IMR-90 (cell line): ENCODE measurements at regions not wholly inside any gene's neighbourhood (a gene's known extent, or its start where the extent isn't known, plus 50 kb on each side); places are given as distances from the start of the nearest gene placed in this dataset.

Source experiments
- ATAC-seq: fragments of 200-7000 bp; cut with Tn5 transposase; 2 replicates; pipeline ENCODE4 v1.9.1; 2020; ENCODE audit warnings: low read depth, mild to moderate bottlenecking, moderate library complexity
- BruUV-seq: library from RNA; stranded (reverse); fragments of 400-500 nt; replicated peaks from 2 replicates; lab custom pipeline; 2021; lab: Mats Ljungman, UMichigan
- CTCF ChIA-PET: fragments of 300-600 bp; formaldehyde crosslinking; extraction: SDS; loops from one replicate; lab custom pipeline; 2021; ENCODE audit warnings: antibody characterized with exemption; lab: Yijun Ruan, JAX
- POLR2A ChIA-PET: fragments of 300-600 bp; sonication (Branson Sonifier 250); formaldehyde crosslinking; loops from one replicate; lab custom pipeline; 2022; ENCODE audit warnings: antibody characterized with exemption; ENCODE audit not compliant: unreplicated experiment; lab: Charles Lee
- DNase-seq: peaks from one replicate; pipeline ENCODE4 v3.0.0; 2013
- H2AFZ ChIP-seq: replicated peaks from 2 replicates; pipeline ENCODE3; 2013; ENCODE audit warnings: low read length, mild to moderate bottlenecking; ENCODE audit not compliant: poor library complexity
- H2AK5ac ChIP-seq: 2 replicates; pipeline ENCODE4 v1.6.1; 2013; ENCODE audit warnings: low read depth, low read length, inconsistent platforms
- H2AK9ac ChIP-seq: replicated peaks from 2 replicates; pipeline ENCODE3; 2013; ENCODE audit warnings: mild to moderate bottlenecking, low read depth, low read length, moderate library complexity; ENCODE audit not compliant: poor library complexity
- H2BK120ac ChIP-seq: 2 replicates; pipeline ENCODE4 v1.6.1; 2013; ENCODE audit warnings: low read depth, low read length, inconsistent platforms
- H2BK15ac ChIP-seq: 3 replicates; pipeline ENCODE4 v1.6.1; 2013; ENCODE audit warnings: low read depth, low read length, inconsistent platforms
- H2BK20ac ChIP-seq: 2 replicates; pipeline ENCODE4 v1.6.1; 2013; ENCODE audit warnings: low read depth, mild to moderate bottlenecking, inconsistent platforms, low read length, moderate library complexity
- H2BK5ac ChIP-seq: 2 replicates; pipeline ENCODE4 v1.6.1; 2013; ENCODE audit warnings: mild to moderate bottlenecking, low read depth, low read length, inconsistent platforms; ENCODE audit not compliant: poor library complexity, severe bottlenecking
- H3K14ac ChIP-seq: replicated peaks from 2 replicates; pipeline ENCODE4 v1.6.1; 2013; ENCODE audit warnings: low read depth, low read length, inconsistent platforms
- H3K18ac ChIP-seq: 2 replicates; pipeline ENCODE4 v1.6.1; 2013; ENCODE audit warnings: low read depth, low read length, control low read depth
- H3K23ac ChIP-seq: 2 replicates; pipeline ENCODE4 v1.6.1; 2013; ENCODE audit warnings: low read depth, low read length, inconsistent platforms
- H3K27ac ChIP-seq: 2 replicates; pipeline ENCODE4 v1.5.1; 2013; ENCODE audit warnings: mild to moderate bottlenecking, control low read depth, low read length; ENCODE audit not compliant: insufficient read depth
- H3K27me3 ChIP-seq: 2 replicates; pipeline ENCODE4 v1.6.1; 2013; ENCODE audit warnings: low read length; ENCODE audit not compliant: control insufficient read depth, insufficient read depth
- H3K36me3 ChIP-seq: 2 replicates; pipeline ENCODE4 v1.6.1; 2013; ENCODE audit warnings: low read length, mixed read lengths; ENCODE audit not compliant: control insufficient read depth, insufficient read depth
- H3K4ac ChIP-seq: 2 replicates; pipeline ENCODE4 v1.6.1; 2013; ENCODE audit warnings: low read depth, low read length, inconsistent platforms
- H3K4me1 ChIP-seq: 2 replicates; pipeline ENCODE4 v1.6.1; 2013; ENCODE audit warnings: low read length, mixed read lengths; ENCODE audit not compliant: control insufficient read depth, insufficient read depth
- H3K4me2 ChIP-seq: 2 replicates; pipeline ENCODE4 v1.6.1; 2013; ENCODE audit warnings: low read depth, mild to moderate bottlenecking, control low read depth, low read length, moderate library complexity
- H3K4me3 ChIP-seq: 2 replicates; pipeline ENCODE4 v1.5.1; 2013; ENCODE audit warnings: low read depth, mild to moderate bottlenecking, control low read depth, low read length, moderate library complexity; ENCODE audit not compliant: insufficient read depth
- H3K56ac ChIP-seq: 2 replicates; pipeline ENCODE4 v1.6.1; 2013; ENCODE audit warnings: low read length, inconsistent platforms; ENCODE audit not compliant: insufficient read depth; ENCODE audit errors: extremely low read depth
- H3K79me1 ChIP-seq, 2 experiments: 2 replicates each; pipeline ENCODE4 v1.6.1; 2013; ENCODE audit warnings: low read length in 2 of 2, inconsistent platforms in 1 of 2, low read depth in 1 of 2
- H3K9ac ChIP-seq: 2 replicates; pipeline ENCODE4 v1.6.1; 2013; ENCODE audit warnings: low read depth, low read length, control low read depth
- H3K9me1 ChIP-seq: 2 replicates; pipeline ENCODE4 v1.6.1; 2013; ENCODE audit warnings: low read length, inconsistent platforms; ENCODE audit not compliant: insufficient read depth
- H3K9me3 ChIP-seq: 2 replicates; pipeline ENCODE4 v1.6.1; 2013; ENCODE audit warnings: low read length; ENCODE audit not compliant: control insufficient read depth, insufficient read depth
- H4K20me1 ChIP-seq: 2 replicates; pipeline ENCODE4 v1.6.1; 2013; ENCODE audit warnings: low read length, inconsistent platforms; ENCODE audit not compliant: insufficient read depth
- H4K5ac ChIP-seq: 2 replicates; pipeline ENCODE4 v1.6.1; 2013; ENCODE audit warnings: mild to moderate bottlenecking, low read depth, low read length, control low read depth
- H4K8ac ChIP-seq, 2 experiments: 2 replicates each; pipeline ENCODE4 v1.6.1; 2013; ENCODE audit warnings: low read depth in 2 of 2, low read length in 2 of 2, control low read depth in 1 of 2, inconsistent platforms in 1 of 2
- H4K91ac ChIP-seq: 2 replicates; pipeline ENCODE4 v1.6.1; 2013; ENCODE audit warnings: low read depth, low read length, inconsistent platforms; ENCODE audit not compliant: insufficient read depth
- MAFK ChIP-seq: IDR thresholded peaks from 2 replicates; pipeline ENCODE4 v1.6.1; 2012; ENCODE audit warnings: low read depth, low read length, improper control_type of control experiment
- RCOR1 ChIP-seq: IDR thresholded peaks from 2 replicates; pipeline ENCODE4 v1.6.1; 2012; ENCODE audit warnings: mild to moderate bottlenecking, low read length, improper control_type of control experiment; ENCODE audit not compliant: insufficient replicate concordance
- WGBS, 2 experiments: methylation state at CpG; one replicate each; pipeline versions ENCODE4 v1.1.5 to v1.1.7; 2013; ENCODE audit warnings: missing lambda C conversion rate in 2 of 2; ENCODE audit not compliant: insufficient read length in 1 of 2; ENCODE audit errors: extremely low coverage in 2 of 2; 5-methylcytosine and 5-hydroxymethylcytosine counted together
- dilution Hi-C: fragments of 300-500 bp; cut with HindIII; formaldehyde crosslinking; loops from one replicate; pipeline ENCODE4 v1.14.3; 2018; ENCODE audit warnings: low sequenced_read_pairs; ENCODE audit not compliant: unreplicated experiment
- in situ Hi-C: fragments of 300-500 bp; cut with MboI; formaldehyde crosslinking; loops from 3 replicates; pipeline ENCODE4 v1.14.3; 2019; ENCODE audit warnings: low sequenced_read_pairs, inconsistent platforms, mixed read lengths
- intact Hi-C: fragments of 100-400 bp; cut with micrococcal nuclease; formaldehyde crosslinking; loops from 2 replicates; pipeline ENCODE4 v1.10.0; 2022

GRCh38 chr21:27130154-27130553 is 163.3 kb upstream of the ADAMTS5 start:
- Histone ChIP-seq H4K8ac (no peak overlapping the region), H2BK15ac (no peak overlapping the region), H3K9me3 (no peaks in the 10 kb centered on the region; the same call in 1 of the 2 replicates), H4K5ac (no peak overlapping the region), H3K56ac (no peak overlapping the region), H3K4me3 (no peak overlapping the region), H3K27ac (no peak overlapping the region), H3K36me3 (no peaks in the 10 kb centered on the region), H3K27me3 (no peaks in the 10 kb centered on the region), H3K9ac (no peak overlapping the region), H3K18ac (no peak overlapping the region), H3K4me1 (peaks cover 4% of the 10 kb centered on the region; the same call in 1 of the 2 replicates), H3K79me1 (no peaks in the 10 kb centered on the region), H4K20me1 (no peaks in the 10 kb centered on the region), H3K23ac (no peak overlapping the region), H4K91ac (no peak overlapping the region), H2AFZ (no peak overlapping the region), H2BK120ac (no peak overlapping the region), H2AK9ac (no peak overlapping the region), H3K4me2 (no peak overlapping the region), H3K9me1 (no peaks in the 10 kb centered on the region), H3K4ac (no peak overlapping the region), H3K14ac (no peak overlapping the region), H2BK20ac (no peak overlapping the region), H2BK5ac (no peak overlapping the region), H2AK5ac (no peak overlapping the region)
- POLR2A ChIA-PET: no interaction called here
- DNase-seq: no peak
- BruUV-seq: no TSS peak
- intact Hi-C loops (no loop called here), dilution Hi-C loops (no loop called here), in situ Hi-C loops (no loop called here)
- WGBS, 2 experiments: no CpG with 5 or more reads among the region's 3 CpGs
- CTCF ChIA-PET: interaction anchor here (0.5 kb wide), 1 partner anchor 65 kb away, joined by 4 read pairs; no protein-coding TSS in a partner anchor
- TF ChIP-seq MAFK: peak; percentile 95
- no peak for TF ChIP-seq RCOR1
- ATAC-seq: no peak
